SU-DHL-6 (cell line): ENCODE measurements at regions not wholly inside any gene's neighbourhood (a gene's known extent, or its start where the extent isn't known, plus 50 kb on each side); places are given as distances from the start of the nearest gene placed in this dataset.

Source experiments
- CTCF ChIP-seq: fragments of 200-600 bp; sonication (generic); IDR thresholded peaks from one replicate; pipeline ENCODE4 v1.5.1; 2017; ENCODE audit warnings: antibody characterized with exemption, mild to moderate bottlenecking, low read length, moderate library complexity; ENCODE audit not compliant: insufficient read depth, poor library complexity, severe bottlenecking
- EZH2phosphoT487 ChIP-seq: fragments of 200-600 bp; sonication (generic), shearing (Covaris generic); conservative IDR thresholded peaks from 2 replicates; pipeline ENCODE4 v1.6.1; 2018; ENCODE audit warnings: mild to moderate bottlenecking, antibody characterized with exemption, low read length, moderate library complexity, mixed read lengths

DNA sequence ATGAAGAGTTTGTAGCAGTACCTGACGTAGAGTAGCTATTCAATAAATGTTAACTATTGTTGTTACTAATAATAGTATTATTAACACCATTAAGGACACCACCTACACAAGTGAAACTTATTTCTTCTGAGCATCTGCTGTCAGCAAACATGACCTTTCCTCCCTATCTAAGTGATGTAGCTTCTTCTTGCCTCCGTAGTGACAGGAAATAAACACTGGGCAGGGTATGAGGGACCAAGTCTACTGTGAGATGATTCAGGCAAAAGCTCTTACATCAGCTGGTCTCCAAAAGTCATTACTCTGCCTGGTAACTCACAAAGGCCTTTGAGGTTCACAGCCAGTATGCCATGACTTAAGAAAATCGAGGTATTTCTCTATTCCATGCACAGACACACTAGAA is 750.5 kb downstream of the CPS1 start:
- TF ChIP-seq CTCF, result no peak
- no peak for TF ChIP-seq EZH2phosphoT487
